Stomach (tissue), 8 donors: ENCODE measurements at regions not wholly inside any gene's neighbourhood (a gene's known extent, or its start where the extent isn't known, plus 50 kb on each side); places are given as distances from the start of the nearest gene placed in this dataset.

Source experiments
- DNase-seq, 2 donors: peaks; one replicate each; pipeline versions ENCODE4 v3.0.0 to v3.0.0-alpha.2; 2013 to 2019
- H3K27ac ChIP-seq, 5 donors: fragments of 200-600 bp in 4 of 5; sonication (generic) in 4 of 5; one replicate each; pipeline ENCODE4 v1.5.1; 2013 to 2019; ENCODE audit warnings: mild to moderate bottlenecking in 1 of 5, moderate library complexity in 1 of 5
- H3K27me3 ChIP-seq, 3 donors: fragments of 200-600 bp; sonication (generic); one replicate each; pipeline ENCODE4 v1.5.1; 2017 to 2019; ENCODE audit warnings: mixed run types in 1 of 3
- H3K36me3 ChIP-seq, 4 donors: fragments of 200-600 bp; sonication (generic); 1 replicate in 3 of 4; 2 replicates in 1 of 4; pipeline ENCODE4 v1.5.1; 2016 to 2019
- H3K4me1 ChIP-seq, 4 donors: fragments of 200-600 bp; sonication (generic); one replicate each; pipeline ENCODE4 v1.5.1; 2016 to 2019
- H3K4me3 ChIP-seq, 4 donors: fragments of 200-600 bp; sonication (generic) in 3 of 4; one replicate each; pipeline ENCODE4 v1.5.1; 2016 to 2019; ENCODE audit warnings: mild to moderate bottlenecking in 1 of 4
- H3K9me3 ChIP-seq, 4 donors: fragments of 200-600 bp; sonication (generic); one replicate each; pipeline ENCODE4 v1.5.1; 2016 to 2019
- EP300 ChIP-seq: sonication (generic); formaldehyde crosslinking; IDR thresholded peaks from one replicate; pipeline ENCODE4 v1.6.1; 2017; ENCODE audit warnings: antibody characterized with exemption
- POLR2A ChIP-seq, 4 donors: fragments of 450-650 bp; IDR thresholded peaks; one replicate each; pipeline ENCODE4 v1.6.1; 2016; ENCODE audit warnings: antibody characterized with exemption in 4 of 4, control low read depth in 2 of 4, mild to moderate bottlenecking in 1 of 4, moderate library complexity in 1 of 4
- POLR2AphosphoS5 ChIP-seq, 3 donors: sonication (generic); formaldehyde crosslinking; IDR thresholded peaks; one replicate each; pipeline ENCODE4 v1.6.1; 2016; ENCODE audit warnings: antibody characterized with exemption in 3 of 3
- WGBS, 5 donors: extraction: QIAGEN DNeasy Blood & Tissue Kit in 3 of 5; methylation state at CpG; one replicate each; pipeline versions ENCODE4 v1.1.5 to v1.1.7; 2013 to 2018; 5-methylcytosine and 5-hydroxymethylcytosine counted together
- intact Hi-C: fragments of 100-400 bp; cut with DNase I; formaldehyde crosslinking; loops from one replicate; pipeline ENCODE4 v1.15.1; 2023; ENCODE audit warnings: low total_unique reads
- TF ChIP-seq, protein P1 (sequence below), 7 experiments: fragments of 450-650 bp in 4 of 7; fragments of 200-600 bp in 3 of 7; sonication (generic) in 3 of 7; IDR thresholded peaks; one replicate each; pipeline ENCODE4 v1.5.1; 2016 to 2019; ENCODE audit warnings: antibody characterized with exemption in 7 of 7, control low read depth in 2 of 7, mild to moderate bottlenecking in 1 of 7
- donor health status: healthy with polysubstance abuse.
- donor health status: Bipolar disorder and iron deficiency.
- donor health status: healthy.

DNA sequence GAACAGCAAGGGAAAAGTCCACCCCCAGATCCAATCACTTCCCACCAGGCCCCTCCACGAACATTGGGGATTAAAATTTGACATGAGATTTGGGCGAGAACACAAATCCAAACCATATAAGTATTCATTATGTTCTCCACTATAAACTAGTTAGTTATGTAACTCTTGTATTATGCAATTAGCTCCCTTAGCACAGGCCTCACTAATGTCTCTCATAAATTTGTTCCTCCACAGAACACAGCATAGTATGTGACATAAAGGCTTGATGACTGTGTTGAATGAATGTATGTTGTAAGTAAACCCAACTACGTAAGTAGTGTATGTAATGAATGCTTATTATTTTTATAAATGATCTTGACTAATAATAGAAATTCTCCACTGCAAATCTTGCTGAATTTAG is 223.3 kb upstream of the ZRANB2 start:
- H3K9me3 ChIP-seq = no peaks in the 10 kb centered on the region
- DNase-seq = no peak
- WGBS, 5 donors = 43 to 59% (median 51%) methylated on average over 3 of the region's 3 CpGs
- no peak overlapping the region for H3K27ac ChIP-seq
- intact Hi-C loops = no loop called here
- TF ChIP-seq POLR2AphosphoS5 (IDR thresholded peaks at IDR 0.05) (no peak), POLR2A (IDR thresholded peaks at IDR 0.05) (no peak), EP300 (no peak)
- TF ChIP-seq, protein P1, sequence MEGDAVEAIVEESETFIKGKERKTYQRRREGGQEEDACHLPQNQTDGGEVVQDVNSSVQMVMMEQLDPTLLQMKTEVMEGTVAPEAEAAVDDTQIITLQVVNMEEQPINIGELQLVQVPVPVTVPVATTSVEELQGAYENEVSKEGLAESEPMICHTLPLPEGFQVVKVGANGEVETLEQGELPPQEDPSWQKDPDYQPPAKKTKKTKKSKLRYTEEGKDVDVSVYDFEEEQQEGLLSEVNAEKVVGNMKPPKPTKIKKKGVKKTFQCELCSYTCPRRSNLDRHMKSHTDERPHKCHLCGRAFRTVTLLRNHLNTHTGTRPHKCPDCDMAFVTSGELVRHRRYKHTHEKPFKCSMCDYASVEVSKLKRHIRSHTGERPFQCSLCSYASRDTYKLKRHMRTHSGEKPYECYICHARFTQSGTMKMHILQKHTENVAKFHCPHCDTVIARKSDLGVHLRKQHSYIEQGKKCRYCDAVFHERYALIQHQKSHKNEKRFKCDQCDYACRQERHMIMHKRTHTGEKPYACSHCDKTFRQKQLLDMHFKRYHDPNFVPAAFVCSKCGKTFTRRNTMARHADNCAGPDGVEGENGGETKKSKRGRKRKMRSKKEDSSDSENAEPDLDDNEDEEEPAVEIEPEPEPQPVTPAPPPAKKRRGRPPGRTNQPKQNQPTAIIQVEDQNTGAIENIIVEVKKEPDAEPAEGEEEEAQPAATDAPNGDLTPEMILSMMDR (IDR thresholded peaks at IDR 0.05) = no peak
- no peaks in the 10 kb centered on the region for H3K4me1 ChIP-seq
- H3K36me3 ChIP-seq = no peaks in the 10 kb centered on the region
- H3K4me3 ChIP-seq = no peak overlapping the region
- no peaks in the 10 kb centered on the region for H3K27me3 ChIP-seq

DNA sequence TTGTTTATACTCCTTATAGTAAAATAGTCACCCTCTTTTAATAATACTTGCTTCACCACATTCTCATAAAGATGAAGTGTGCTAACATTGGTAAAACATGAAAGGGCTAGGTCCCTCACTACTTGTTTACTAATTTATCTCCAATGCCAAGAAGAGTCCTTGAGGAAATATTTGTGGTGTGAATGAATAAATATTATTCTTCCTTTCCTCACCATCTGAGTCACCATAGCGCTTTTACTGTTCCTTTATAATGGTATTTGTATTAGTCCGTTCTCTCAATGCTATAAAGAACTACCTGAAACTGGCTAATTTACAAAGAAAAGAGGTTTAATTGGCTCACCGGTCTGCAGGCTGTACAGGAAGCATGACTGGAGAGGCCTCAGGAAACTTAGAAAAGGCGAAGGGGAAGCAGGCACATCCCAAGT is 222.8 kb upstream of the ZRANB2 start:
- Histone ChIP-seq H3K36me3 (no peaks in the 10 kb centered on the region), H3K27me3 (no peaks in the 10 kb centered on the region), H3K9me3 (no peaks in the 10 kb centered on the region), H3K27ac (no peak overlapping the region), H3K4me1 (no peaks in the 10 kb centered on the region), H3K4me3 (no peak overlapping the region)
- TF ChIP-seq POLR2A (IDR thresholded peaks at IDR 0.05) (no peak), EP300 (no peak), POLR2AphosphoS5 (IDR thresholded peaks at IDR 0.05) (no peak)
- no peak for DNase-seq
- intact Hi-C loops = no loop called here
- 15 to 34% (median 29%) methylated on average over 4 of the region's 4 CpGs for WGBS, 5 donors

DNA sequence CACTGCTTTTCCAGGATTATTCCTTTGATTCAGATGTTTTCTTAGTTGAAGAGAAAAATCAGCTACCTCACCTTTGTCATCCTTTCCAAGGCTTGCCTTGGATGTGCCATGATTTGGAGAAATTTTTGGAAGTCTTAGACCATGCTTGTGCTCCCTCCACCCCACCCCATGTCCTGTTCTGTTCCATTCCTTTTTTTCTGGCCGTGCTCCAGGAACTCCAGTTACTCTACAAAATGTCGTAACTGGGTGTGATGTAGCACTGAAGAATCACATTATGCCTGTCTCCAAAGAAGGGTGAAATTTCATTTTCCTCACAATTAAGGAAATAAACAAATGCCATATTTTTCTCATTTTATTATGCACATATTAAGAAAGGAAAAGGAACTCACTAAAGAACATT is 217.8 kb upstream of the ZRANB2 start:
- no peak for DNase-seq
- no peaks in the 10 kb centered on the region for H3K36me3 ChIP-seq
- 67 to 79% (median 73%) methylated on average over 2 of the region's 2 CpGs for WGBS, 5 donors
- no peaks in the 10 kb centered on the region for H3K4me1 ChIP-seq
- intact Hi-C loops = no loop called here
- no peaks in the 10 kb centered on the region for H3K27me3 ChIP-seq
- TF ChIP-seq, protein P1 (IDR thresholded peaks at IDR 0.05) = no peak
- TF ChIP-seq POLR2AphosphoS5 (IDR thresholded peaks at IDR 0.05) = no peak
- no peak for TF ChIP-seq POLR2A (IDR thresholded peaks at IDR 0.05)
- no peak for TF ChIP-seq EP300
- no peak overlapping the region for H3K4me3 ChIP-seq
- H3K9me3 ChIP-seq = no peaks in the 10 kb centered on the region
- H3K27ac ChIP-seq = no peak overlapping the region

DNA sequence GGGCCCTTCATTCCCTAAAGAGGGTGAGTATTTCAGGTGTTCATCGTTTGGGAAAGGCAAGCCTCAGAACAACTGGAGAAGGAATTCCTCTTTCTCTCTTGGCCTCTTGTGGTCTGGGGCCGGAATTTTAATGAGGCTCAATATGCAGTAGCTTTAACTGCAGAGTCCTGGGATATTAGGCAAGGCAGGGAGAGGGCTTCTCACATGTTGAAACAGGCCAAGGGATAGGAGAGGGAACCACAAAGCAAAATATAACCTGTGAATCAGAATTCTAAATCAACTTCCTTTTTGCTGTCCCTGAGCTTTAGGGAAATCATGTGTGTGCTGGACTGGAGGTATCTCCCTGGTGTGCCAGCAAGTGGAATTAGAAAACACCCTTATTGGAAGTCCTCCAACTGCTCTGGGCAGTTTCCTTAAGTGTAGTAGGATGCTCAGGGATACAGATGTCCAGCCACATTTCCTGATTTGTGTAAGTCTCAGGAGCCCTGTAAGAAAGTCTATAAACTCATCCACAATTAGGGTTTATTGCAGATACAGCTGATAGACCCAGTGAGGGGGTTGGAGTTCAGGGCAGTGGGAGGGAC is 215.8 kb upstream of the ZRANB2 start:
- WGBS, 5 donors = 74 to 81% (median 74%) methylated on average over 2 of the region's 2 CpGs
- no peak for TF ChIP-seq EP300
- no peak for TF ChIP-seq POLR2A (IDR thresholded peaks at IDR 0.05)
- TF ChIP-seq, protein P1 (IDR thresholded peaks at IDR 0.05) = no peak
- no peak for DNase-seq
- intact Hi-C loops = no loop called here
- no peak overlapping the region for H3K4me3 ChIP-seq
- H3K27me3 ChIP-seq = no peaks in the 10 kb centered on the region
- no peaks in the 10 kb centered on the region for H3K36me3 ChIP-seq
- H3K27ac ChIP-seq = no peak overlapping the region
- H3K9me3 ChIP-seq = no peaks in the 10 kb centered on the region
- H3K4me1 ChIP-seq = no peaks in the 10 kb centered on the region

DNA sequence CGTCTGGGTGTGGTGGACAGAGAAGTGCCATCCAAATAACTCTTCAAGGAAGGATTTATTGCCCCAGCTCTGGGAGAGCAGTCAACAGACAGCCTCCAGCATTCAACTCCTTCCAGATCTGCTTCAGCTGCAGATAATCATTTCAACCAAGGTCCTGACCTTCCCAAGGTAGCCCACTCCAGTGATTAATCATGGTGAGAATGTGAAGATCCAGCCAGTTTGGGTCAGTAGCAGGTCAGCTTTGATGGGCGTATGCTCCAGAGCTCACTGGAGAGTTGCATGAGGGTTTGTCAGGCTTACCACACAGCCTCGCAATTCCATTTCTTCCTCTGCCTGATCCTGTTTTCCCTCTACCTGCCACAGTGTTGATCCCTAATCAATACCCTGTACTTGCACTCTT is 214.5 kb upstream of the ZRANB2 start:
- Histone ChIP-seq H3K27me3 (no peaks in the 10 kb centered on the region), H3K4me1 (no peaks in the 10 kb centered on the region), H3K27ac (no peak overlapping the region), H3K36me3 (no peaks in the 10 kb centered on the region), H3K4me3 (no peak overlapping the region), H3K9me3 (no peaks in the 10 kb centered on the region)
- WGBS, 5 donors = 64 to 90% (median 86%) methylated on average over 3 of the region's 3 CpGs
- TF ChIP-seq POLR2A (IDR thresholded peaks at IDR 0.05) = no peak
- no peak for TF ChIP-seq EP300
- TF ChIP-seq, protein P1 (IDR thresholded peaks at IDR 0.05) = no peak
- no peak for TF ChIP-seq POLR2AphosphoS5 (IDR thresholded peaks at IDR 0.05)
- no peak for DNase-seq
- intact Hi-C loops = no loop called here
